IMR-90 (cell line): ENCODE measurements at regions not wholly inside any gene's neighbourhood (a gene's known extent, or its start where the extent isn't known, plus 50 kb on each side); places are given as distances from the start of the nearest gene placed in this dataset.

Source experiments
- ATAC-seq: fragments of 200-7000 bp; cut with Tn5 transposase; 2 replicates; pipeline ENCODE4 v1.9.1; 2020; ENCODE audit warnings: low read depth, mild to moderate bottlenecking, moderate library complexity
- BruUV-seq: library from RNA; stranded (reverse); fragments of 400-500 nt; replicated peaks from 2 replicates; lab custom pipeline; 2021; lab: Mats Ljungman, UMichigan
- CTCF ChIA-PET: fragments of 300-600 bp; formaldehyde crosslinking; extraction: SDS; loops from one replicate; lab custom pipeline; 2021; ENCODE audit warnings: antibody characterized with exemption; lab: Yijun Ruan, JAX
- POLR2A ChIA-PET: fragments of 300-600 bp; sonication (Branson Sonifier 250); formaldehyde crosslinking; loops from one replicate; lab custom pipeline; 2022; ENCODE audit warnings: antibody characterized with exemption; ENCODE audit not compliant: unreplicated experiment; lab: Charles Lee
- DNase-seq: peaks from one replicate; pipeline ENCODE4 v3.0.0; 2013
- H2AFZ ChIP-seq: replicated peaks from 2 replicates; pipeline ENCODE3; 2013; ENCODE audit warnings: low read length, mild to moderate bottlenecking; ENCODE audit not compliant: poor library complexity
- H2AK5ac ChIP-seq: 2 replicates; pipeline ENCODE4 v1.6.1; 2013; ENCODE audit warnings: low read depth, low read length, inconsistent platforms
- H2AK9ac ChIP-seq: replicated peaks from 2 replicates; pipeline ENCODE3; 2013; ENCODE audit warnings: mild to moderate bottlenecking, low read depth, low read length, moderate library complexity; ENCODE audit not compliant: poor library complexity
- H2BK120ac ChIP-seq: 2 replicates; pipeline ENCODE4 v1.6.1; 2013; ENCODE audit warnings: low read depth, low read length, inconsistent platforms
- H2BK15ac ChIP-seq: 3 replicates; pipeline ENCODE4 v1.6.1; 2013; ENCODE audit warnings: low read depth, low read length, inconsistent platforms
- H2BK20ac ChIP-seq: 2 replicates; pipeline ENCODE4 v1.6.1; 2013; ENCODE audit warnings: low read depth, mild to moderate bottlenecking, inconsistent platforms, low read length, moderate library complexity
- H2BK5ac ChIP-seq: 2 replicates; pipeline ENCODE4 v1.6.1; 2013; ENCODE audit warnings: mild to moderate bottlenecking, low read depth, low read length, inconsistent platforms; ENCODE audit not compliant: poor library complexity, severe bottlenecking
- H3K14ac ChIP-seq: replicated peaks from 2 replicates; pipeline ENCODE4 v1.6.1; 2013; ENCODE audit warnings: low read depth, low read length, inconsistent platforms
- H3K18ac ChIP-seq: 2 replicates; pipeline ENCODE4 v1.6.1; 2013; ENCODE audit warnings: low read depth, low read length, control low read depth
- H3K23ac ChIP-seq: 2 replicates; pipeline ENCODE4 v1.6.1; 2013; ENCODE audit warnings: low read depth, low read length, inconsistent platforms
- H3K27ac ChIP-seq: 2 replicates; pipeline ENCODE4 v1.5.1; 2013; ENCODE audit warnings: mild to moderate bottlenecking, control low read depth, low read length; ENCODE audit not compliant: insufficient read depth
- H3K27me3 ChIP-seq: 2 replicates; pipeline ENCODE4 v1.6.1; 2013; ENCODE audit warnings: low read length; ENCODE audit not compliant: control insufficient read depth, insufficient read depth
- H3K36me3 ChIP-seq: 2 replicates; pipeline ENCODE4 v1.6.1; 2013; ENCODE audit warnings: low read length, mixed read lengths; ENCODE audit not compliant: control insufficient read depth, insufficient read depth
- H3K4ac ChIP-seq: 2 replicates; pipeline ENCODE4 v1.6.1; 2013; ENCODE audit warnings: low read depth, low read length, inconsistent platforms
- H3K4me1 ChIP-seq: 2 replicates; pipeline ENCODE4 v1.6.1; 2013; ENCODE audit warnings: low read length, mixed read lengths; ENCODE audit not compliant: control insufficient read depth, insufficient read depth
- H3K4me2 ChIP-seq: 2 replicates; pipeline ENCODE4 v1.6.1; 2013; ENCODE audit warnings: low read depth, mild to moderate bottlenecking, control low read depth, low read length, moderate library complexity
- H3K4me3 ChIP-seq: 2 replicates; pipeline ENCODE4 v1.5.1; 2013; ENCODE audit warnings: low read depth, mild to moderate bottlenecking, control low read depth, low read length, moderate library complexity; ENCODE audit not compliant: insufficient read depth
- H3K56ac ChIP-seq: 2 replicates; pipeline ENCODE4 v1.6.1; 2013; ENCODE audit warnings: low read length, inconsistent platforms; ENCODE audit not compliant: insufficient read depth; ENCODE audit errors: extremely low read depth
- H3K79me1 ChIP-seq, 2 experiments: 2 replicates each; pipeline ENCODE4 v1.6.1; 2013; ENCODE audit warnings: low read length in 2 of 2, inconsistent platforms in 1 of 2, low read depth in 1 of 2
- H3K9ac ChIP-seq: 2 replicates; pipeline ENCODE4 v1.6.1; 2013; ENCODE audit warnings: low read depth, low read length, control low read depth
- H3K9me1 ChIP-seq: 2 replicates; pipeline ENCODE4 v1.6.1; 2013; ENCODE audit warnings: low read length, inconsistent platforms; ENCODE audit not compliant: insufficient read depth
- H3K9me3 ChIP-seq: 2 replicates; pipeline ENCODE4 v1.6.1; 2013; ENCODE audit warnings: low read length; ENCODE audit not compliant: control insufficient read depth, insufficient read depth
- H4K20me1 ChIP-seq: 2 replicates; pipeline ENCODE4 v1.6.1; 2013; ENCODE audit warnings: low read length, inconsistent platforms; ENCODE audit not compliant: insufficient read depth
- H4K5ac ChIP-seq: 2 replicates; pipeline ENCODE4 v1.6.1; 2013; ENCODE audit warnings: mild to moderate bottlenecking, low read depth, low read length, control low read depth
- H4K8ac ChIP-seq, 2 experiments: 2 replicates each; pipeline ENCODE4 v1.6.1; 2013; ENCODE audit warnings: low read depth in 2 of 2, low read length in 2 of 2, control low read depth in 1 of 2, inconsistent platforms in 1 of 2
- H4K91ac ChIP-seq: 2 replicates; pipeline ENCODE4 v1.6.1; 2013; ENCODE audit warnings: low read depth, low read length, inconsistent platforms; ENCODE audit not compliant: insufficient read depth
- BHLHE40 ChIP-seq: fragments of 150-350 bp; IDR thresholded peaks from 2 replicates; pipeline ENCODE4 v1.6.1; 2016; ENCODE audit warnings: mild to moderate bottlenecking, low read depth, low read length
- CEBPB ChIP-seq: IDR thresholded peaks from 2 replicates; pipeline ENCODE4 v1.6.1; 2012; ENCODE audit warnings: low read depth, low read length, improper control_type of control experiment
- CHD1 ChIP-seq: IDR thresholded peaks from 2 replicates; pipeline ENCODE4 v1.6.1; 2012; ENCODE audit warnings: low read depth, low read length, improper control_type of control experiment
- CTCF ChIP-seq: conservative IDR thresholded peaks from 2 replicates; pipeline ENCODE4 v1.5.1; 2012; ENCODE audit warnings: mild to moderate bottlenecking, low read depth, low read length, improper control_type of control experiment
- ELK1 ChIP-seq: fragments of 150-350 bp; IDR thresholded peaks from 2 replicates; pipeline ENCODE4 v1.6.1; 2016; ENCODE audit warnings: low read depth, mild to moderate bottlenecking, low read length, moderate library complexity, borderline replicate concordance
- FOS ChIP-seq: fragments of 150-350 bp; IDR thresholded peaks from 2 replicates; pipeline ENCODE4 v1.6.1; 2016; ENCODE audit warnings: low read depth, low read length
- MAFK ChIP-seq: IDR thresholded peaks from 2 replicates; pipeline ENCODE4 v1.6.1; 2012; ENCODE audit warnings: low read depth, low read length, improper control_type of control experiment
- MAZ ChIP-seq: IDR thresholded peaks from 2 replicates; pipeline ENCODE4 v1.6.1; 2012; ENCODE audit warnings: low read depth, mild to moderate bottlenecking, low read length, improper control_type of control experiment, moderate library complexity, borderline replicate concordance
- MXI1 ChIP-seq: IDR thresholded peaks from 2 replicates; pipeline ENCODE4 v1.6.1; 2012; ENCODE audit warnings: low read depth, mild to moderate bottlenecking, low read length, moderate library complexity, borderline replicate concordance
- NFE2L2 ChIP-seq: fragments of 150-350 bp; IDR thresholded peaks from 2 replicates; pipeline ENCODE4 v1.6.1; 2016; ENCODE audit warnings: low read depth, mild to moderate bottlenecking, low read length
- POLR2A ChIP-seq: IDR thresholded peaks from 2 replicates; pipeline ENCODE4 v1.6.1; 2012; ENCODE audit warnings: mild to moderate bottlenecking, low read depth, low read length
- RAD21 ChIP-seq: IDR thresholded peaks from 2 replicates; pipeline ENCODE4 v1.6.1; 2012; ENCODE audit warnings: low read length, improper control_type of control experiment
- RCOR1 ChIP-seq: IDR thresholded peaks from 2 replicates; pipeline ENCODE4 v1.6.1; 2012; ENCODE audit warnings: mild to moderate bottlenecking, low read length, improper control_type of control experiment; ENCODE audit not compliant: insufficient replicate concordance
- RFX5 ChIP-seq: IDR thresholded peaks from 2 replicates; pipeline ENCODE4 v1.8.0; 2012; ENCODE audit warnings: low read depth, mild to moderate bottlenecking, low read length, moderate library complexity
- SMC3 ChIP-seq: fragments of 150-350 bp; IDR thresholded peaks from 2 replicates; pipeline ENCODE4 v1.6.1; 2016; ENCODE audit warnings: low read depth, mild to moderate bottlenecking, antibody characterized with exemption, low read length, moderate library complexity
- USF2 ChIP-seq: fragments of 150-350 bp; IDR thresholded peaks from 2 replicates; pipeline ENCODE4 v1.6.1; 2017; ENCODE audit warnings: mild to moderate bottlenecking, antibody characterized with exemption, low read length, low read depth
- WGBS, 2 experiments: methylation state at CpG; one replicate each; pipeline versions ENCODE4 v1.1.5 to v1.1.7; 2013; ENCODE audit warnings: missing lambda C conversion rate in 2 of 2; ENCODE audit not compliant: insufficient read length in 1 of 2; ENCODE audit errors: extremely low coverage in 2 of 2; 5-methylcytosine and 5-hydroxymethylcytosine counted together
- dilution Hi-C: fragments of 300-500 bp; cut with HindIII; formaldehyde crosslinking; loops from one replicate; pipeline ENCODE4 v1.14.3; 2018; ENCODE audit warnings: low sequenced_read_pairs; ENCODE audit not compliant: unreplicated experiment
- in situ Hi-C: fragments of 300-500 bp; cut with MboI; formaldehyde crosslinking; loops from 3 replicates; pipeline ENCODE4 v1.14.3; 2019; ENCODE audit warnings: low sequenced_read_pairs, inconsistent platforms, mixed read lengths
- intact Hi-C: fragments of 100-400 bp; cut with micrococcal nuclease; formaldehyde crosslinking; loops from 2 replicates; pipeline ENCODE4 v1.10.0; 2022

- Histone ChIP-seq H3K9me3 (peaks cover 5% of the 10 kb centered on the region; the same call in 1 of the 2 replicates), H3K23ac (no peak overlapping the region), H3K9me1 (no peaks in the 10 kb centered on the region), H3K4ac (no peak overlapping the region), H3K4me1 (no peaks in the 10 kb centered on the region), H4K20me1 (no peaks in the 10 kb centered on the region), H2BK120ac (no peak overlapping the region), H2BK20ac (no peak overlapping the region), H3K4me3 (no peak overlapping the region), H4K5ac (no peak overlapping the region), H3K9ac (no peak overlapping the region), H3K14ac (no peak overlapping the region), H2AFZ (no peak overlapping the region), H3K36me3 (no peaks in the 10 kb centered on the region), H4K8ac (no peak overlapping the region), H2AK5ac (no peak overlapping the region), H3K4me2 (no peak overlapping the region), H2AK9ac (no peak overlapping the region), H3K56ac (no peak overlapping the region), H4K91ac (no peak overlapping the region), H3K27me3 (no peaks in the 10 kb centered on the region), H3K27ac (no peak overlapping the region), H3K18ac (no peak overlapping the region), H2BK15ac (no peak overlapping the region), H3K79me1 (no peaks in the 10 kb centered on the region), H2BK5ac (no peak overlapping the region)
- no peak for DNase-seq
- POLR2A ChIA-PET, result no interaction called here
- no peak for ATAC-seq
- no TSS peak for BruUV-seq
- CTCF ChIA-PET, result no interaction called here
- dilution Hi-C loops, result no loop called here
- in situ Hi-C loops, result no loop called here
- intact Hi-C loops, result no loop called here
- no CpG with 5 or more reads among the region's 6 CpGs for WGBS, 2 experiments
- TF ChIP-seq POLR2A (no peak), CEBPB (no peak), CTCF (no peak), FOS (no peak), MAZ (no peak), RFX5 (no peak), CHD1 (no peak), RCOR1 (no peak), SMC3 (no peak), BHLHE40 (no peak), MAFK (no peak), NFE2L2 (no peak), RAD21 (no peak), USF2 (no peak), MXI1 (no peak), ELK1 (no peak)
Observed at GRCh38 chr10:83896219-83896618, 243.1 kb upstream of the GHITM start.
